HL-60 (cell line): ENCODE measurements at regions not wholly inside any gene's neighbourhood (a gene's known extent, or its start where the extent isn't known, plus 50 kb on each side); places are given as distances from the start of the nearest gene placed in this dataset.
A peak's percentile ranks its signal among the peaks of the same experiment; 100 is the strongest.

Experiments
- DNase-seq, 2 experiments: peaks; one replicate each; pipeline ENCODE4 v3.0.0-alpha.2; 2010 to 2020; ENCODE audit warnings: low read depth in 1 of 2, low spot score in 1 of 2
- H3K27ac ChIP-seq: fragments of 250-450 bp; sonication (Bioruptor Pico); replicated peaks from 2 replicates; pipeline ENCODE4 v1.5.1; 2020; ENCODE audit warnings: mild to moderate bottlenecking, moderate library complexity
- H3K27me3 ChIP-seq: fragments of 250-450 bp; sonication (Bioruptor Pico); 2 replicates; pipeline ENCODE4 v1.5.1; 2021; ENCODE audit warnings: mild to moderate bottlenecking, moderate library complexity; ENCODE audit not compliant: insufficient read depth, poor library complexity, severe bottlenecking
- H3K4me3 ChIP-seq: replicated peaks from 2 replicates; pipeline ENCODE4 v1.5.1; 2011; ENCODE audit warnings: mild to moderate bottlenecking, control low read depth, low read length; ENCODE audit not compliant: insufficient read depth
- GABPA ChIP-seq: IDR thresholded peaks from 2 replicates; pipeline ENCODE4 v1.6.1; 2012; ENCODE audit warnings: low read depth
- POLR2AphosphoS5 ChIP-seq: IDR thresholded peaks from 2 replicates; pipeline ENCODE4 v1.6.1; 2012; ENCODE audit warnings: low read depth
- SPI1 ChIP-seq: IDR thresholded peaks from 2 replicates; pipeline ENCODE4 v1.6.1; 2012; ENCODE audit warnings: low read depth, mild to moderate bottlenecking, borderline replicate concordance
- TF ChIP-seq, protein P1 (sequence below): IDR thresholded peaks from 2 replicates; pipeline ENCODE4 v1.6.1; 2012; ENCODE audit warnings: low read depth; ENCODE audit not compliant: insufficient replicate concordance
- TF ChIP-seq, protein P2 (sequence below): IDR thresholded peaks from one replicate; pipeline ENCODE4 v1.5.1; 2011; ENCODE audit warnings: low read length, control low read depth, inconsistent platforms; ENCODE audit not compliant: insufficient read depth

DNA sequence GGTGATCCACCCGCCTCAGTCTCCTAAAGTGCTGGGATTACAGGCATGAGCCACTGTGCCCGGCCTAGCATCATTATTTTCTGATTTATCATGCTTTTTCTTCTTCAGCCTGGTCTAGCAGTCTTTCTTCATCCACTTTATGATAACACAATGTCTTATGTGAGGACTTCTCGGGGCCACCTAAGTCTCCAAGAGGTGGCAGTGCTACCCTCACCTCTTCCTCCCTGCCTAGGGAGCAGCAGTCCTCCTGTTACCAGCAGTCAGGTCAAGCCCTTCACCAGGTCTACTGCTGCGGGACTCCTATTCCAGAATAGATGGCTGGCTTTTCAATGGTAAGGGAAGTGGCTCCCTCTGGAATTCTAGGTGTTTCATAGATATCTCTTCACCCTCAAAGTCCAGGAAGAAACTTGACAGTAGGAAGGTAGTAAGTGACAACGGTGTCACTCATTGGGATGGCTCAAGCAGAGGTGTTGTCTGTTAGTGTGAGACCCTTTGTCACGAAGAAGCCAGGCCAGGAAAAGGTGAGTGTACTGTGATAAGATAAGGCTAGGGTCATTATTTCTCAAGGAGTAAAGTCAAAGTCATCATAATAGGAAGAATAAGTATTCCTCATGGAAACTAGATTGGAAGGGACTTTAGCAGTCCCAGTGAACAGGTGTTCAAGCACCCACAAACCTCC lies 164.0 kb downstream of the KLF5 start:
- Histone ChIP-seq H3K4me3 (no peak overlapping the region), H3K27me3 (no peaks in the 10 kb centered on the region), H3K27ac (no peak overlapping the region)
- no peak for DNase-seq
- TF ChIP-seq, protein P1, sequence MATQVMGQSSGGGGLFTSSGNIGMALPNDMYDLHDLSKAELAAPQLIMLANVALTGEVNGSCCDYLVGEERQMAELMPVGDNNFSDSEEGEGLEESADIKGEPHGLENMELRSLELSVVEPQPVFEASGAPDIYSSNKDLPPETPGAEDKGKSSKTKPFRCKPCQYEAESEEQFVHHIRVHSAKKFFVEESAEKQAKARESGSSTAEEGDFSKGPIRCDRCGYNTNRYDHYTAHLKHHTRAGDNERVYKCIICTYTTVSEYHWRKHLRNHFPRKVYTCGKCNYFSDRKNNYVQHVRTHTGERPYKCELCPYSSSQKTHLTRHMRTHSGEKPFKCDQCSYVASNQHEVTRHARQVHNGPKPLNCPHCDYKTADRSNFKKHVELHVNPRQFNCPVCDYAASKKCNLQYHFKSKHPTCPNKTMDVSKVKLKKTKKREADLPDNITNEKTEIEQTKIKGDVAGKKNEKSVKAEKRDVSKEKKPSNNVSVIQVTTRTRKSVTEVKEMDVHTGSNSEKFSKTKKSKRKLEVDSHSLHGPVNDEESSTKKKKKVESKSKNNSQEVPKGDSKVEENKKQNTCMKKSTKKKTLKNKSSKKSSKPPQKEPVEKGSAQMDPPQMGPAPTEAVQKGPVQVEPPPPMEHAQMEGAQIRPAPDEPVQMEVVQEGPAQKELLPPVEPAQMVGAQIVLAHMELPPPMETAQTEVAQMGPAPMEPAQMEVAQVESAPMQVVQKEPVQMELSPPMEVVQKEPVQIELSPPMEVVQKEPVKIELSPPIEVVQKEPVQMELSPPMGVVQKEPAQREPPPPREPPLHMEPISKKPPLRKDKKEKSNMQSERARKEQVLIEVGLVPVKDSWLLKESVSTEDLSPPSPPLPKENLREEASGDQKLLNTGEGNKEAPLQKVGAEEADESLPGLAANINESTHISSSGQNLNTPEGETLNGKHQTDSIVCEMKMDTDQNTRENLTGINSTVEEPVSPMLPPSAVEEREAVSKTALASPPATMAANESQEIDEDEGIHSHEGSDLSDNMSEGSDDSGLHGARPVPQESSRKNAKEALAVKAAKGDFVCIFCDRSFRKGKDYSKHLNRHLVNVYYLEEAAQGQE: no peak
- no peak for TF ChIP-seq POLR2AphosphoS5
- TF ChIP-seq, protein P2, sequence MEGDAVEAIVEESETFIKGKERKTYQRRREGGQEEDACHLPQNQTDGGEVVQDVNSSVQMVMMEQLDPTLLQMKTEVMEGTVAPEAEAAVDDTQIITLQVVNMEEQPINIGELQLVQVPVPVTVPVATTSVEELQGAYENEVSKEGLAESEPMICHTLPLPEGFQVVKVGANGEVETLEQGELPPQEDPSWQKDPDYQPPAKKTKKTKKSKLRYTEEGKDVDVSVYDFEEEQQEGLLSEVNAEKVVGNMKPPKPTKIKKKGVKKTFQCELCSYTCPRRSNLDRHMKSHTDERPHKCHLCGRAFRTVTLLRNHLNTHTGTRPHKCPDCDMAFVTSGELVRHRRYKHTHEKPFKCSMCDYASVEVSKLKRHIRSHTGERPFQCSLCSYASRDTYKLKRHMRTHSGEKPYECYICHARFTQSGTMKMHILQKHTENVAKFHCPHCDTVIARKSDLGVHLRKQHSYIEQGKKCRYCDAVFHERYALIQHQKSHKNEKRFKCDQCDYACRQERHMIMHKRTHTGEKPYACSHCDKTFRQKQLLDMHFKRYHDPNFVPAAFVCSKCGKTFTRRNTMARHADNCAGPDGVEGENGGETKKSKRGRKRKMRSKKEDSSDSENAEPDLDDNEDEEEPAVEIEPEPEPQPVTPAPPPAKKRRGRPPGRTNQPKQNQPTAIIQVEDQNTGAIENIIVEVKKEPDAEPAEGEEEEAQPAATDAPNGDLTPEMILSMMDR: no peak
- TF ChIP-seq GABPA: no peak
- TF ChIP-seq SPI1: no peak

- DNase-seq: peak; percentile 33 to 42
- Histone ChIP-seq H3K4me3 (no peak overlapping the region), H3K27me3 (peaks cover 2% of the 10 kb centered on the region), H3K27ac (no peak overlapping the region)
- TF ChIP-seq, protein P1: no peak
- TF ChIP-seq POLR2AphosphoS5 (no peak), SPI1 (no peak), GABPA (no peak)
- TF ChIP-seq, protein P2: no peak
These were observed 162.3 kb downstream of the KLF5 start for GRCh38 chr13:73220966-73221720.

- Histone ChIP-seq H3K27me3 (peaks cover 2% of the 10 kb centered on the region), H3K27ac (no peak overlapping the region), H3K4me3 (no peak overlapping the region)
- no peak for DNase-seq
- TF ChIP-seq SPI1 (no peak), POLR2AphosphoS5 (no peak), GABPA (no peak)
- TF ChIP-seq, protein P1: no peak
- TF ChIP-seq, protein P2: no peak
These were observed 159.4 kb downstream of the KLF5 start for GRCh38 chr13:73218181-73218580.
